Tibial artery (tissue), 4 donors: ENCODE measurements at regions not wholly inside any gene's neighbourhood (a gene's known extent, or its start where the extent isn't known, plus 50 kb on each side); places are given as distances from the start of the nearest gene placed in this dataset.

ENCODE experiments used
- DNase-seq, 2 donors: peaks; one replicate each; pipeline ENCODE4 v3.0.0-alpha.2; 2019
- H3K27ac ChIP-seq, 2 donors: fragments of 200-600 bp; sonication (generic) in 1 of 2; 1 replicate in 1 of 2; 2 replicates in 1 of 2; pipeline ENCODE4 v1.5.1; 2018 to 2019; ENCODE audit warnings: mild to moderate bottlenecking in 1 of 2
- H3K27me3 ChIP-seq, 2 donors: fragments of 200-600 bp; sonication (generic) in 1 of 2; one replicate each; pipeline versions ENCODE4 v1.5.1 to v1.6.0; 2016 to 2019
- H3K36me3 ChIP-seq, 3 donors: fragments of 200-600 bp; sonication (generic) in 2 of 3; one replicate each; pipeline ENCODE4 v1.5.1; 2016 to 2019; ENCODE audit warnings: mild to moderate bottlenecking in 2 of 3
- H3K4me1 ChIP-seq, 4 donors: fragments of 200-600 bp; sonication (generic) in 2 of 4; 1 replicate in 3 of 4; 2 replicates in 1 of 4; pipeline ENCODE4 v1.5.1; 2016 to 2019
- H3K4me3 ChIP-seq, 2 donors: fragments of 200-600 bp; sonication (generic) in 1 of 2; 1 replicate in 1 of 2; 2 replicates in 1 of 2; pipeline ENCODE4 v1.5.1; 2018 to 2019; ENCODE audit warnings: mild to moderate bottlenecking in 2 of 2
- H3K9me3 ChIP-seq, 3 donors: fragments of 200-600 bp; sonication (generic) in 1 of 3; one replicate each; pipeline ENCODE4 v1.5.1; 2016 to 2019
- CTCF ChIP-seq, 2 experiments: fragments of 200-600 bp in 1 of 2; fragments of 450-650 bp in 1 of 2; IDR thresholded peaks; one replicate each; pipeline ENCODE4 v1.5.1; 2017 to 2019; ENCODE audit warnings: antibody characterized with exemption in 2 of 2, mild to moderate bottlenecking in 1 of 2, moderate library complexity in 1 of 2
- intact Hi-C: fragments of 100-400 bp; cut with DNase I; formaldehyde crosslinking; loops from one replicate; pipeline ENCODE4 v1.15.0; 2023; ENCODE audit warnings: low total_unique reads

GRCh38 chr4:155610143-155610542 is 56.5 kb upstream of the GUCY1A1 start:
- TF ChIP-seq CTCF (IDR thresholded peaks at IDR 0.05) = no peak
- no peak for DNase-seq
- Histone ChIP-seq H3K9me3 (no peaks in the 10 kb centered on the region), H3K4me3 (no peak overlapping the region), H3K27me3 (no peaks in the 10 kb centered on the region), H3K36me3 (no peaks in the 10 kb centered on the region), H3K27ac (no peak overlapping the region), H3K4me1 (peaks cover 0 to 6% (median 2%) of the 10 kb centered on the region in 4 donors)
- intact Hi-C loops = no loop called here

GRCh38 chr4:155609455-155610059 is 57.1 kb upstream of the GUCY1A1 start:
- Histone ChIP-seq H3K4me1 (peaks cover 0 to 6% (median 0%) of the 10 kb centered on the region in 4 donors), H3K27me3 (no peaks in the 10 kb centered on the region), H3K27ac (no peak overlapping the region), H3K4me3 (no peak overlapping the region), H3K36me3 (no peaks in the 10 kb centered on the region), H3K9me3 (no peaks in the 10 kb centered on the region)
- no peak for TF ChIP-seq CTCF (IDR thresholded peaks at IDR 0.05)
- intact Hi-C loops = no loop called here
- no peak for DNase-seq

- Histone ChIP-seq H3K9me3 (no peaks in the 10 kb centered on the region), H3K4me3 (no peak overlapping the region), H3K4me1 (peaks cover 0 to 6% (median 0%) of the 10 kb centered on the region in 4 donors), H3K27me3 (no peaks in the 10 kb centered on the region), H3K27ac (no peak overlapping the region), H3K36me3 (no peaks in the 10 kb centered on the region)
- no peak for TF ChIP-seq CTCF (IDR thresholded peaks at IDR 0.05)
- intact Hi-C loops = no loop called here
- DNase-seq = no peak
Observed at GRCh38 chr4:155608225-155608885, 58.3 kb upstream of the GUCY1A1 start.

- Histone ChIP-seq H3K4me3 (no peak overlapping the region), H3K36me3 (no peaks in the 10 kb centered on the region), H3K27ac (no peak overlapping the region), H3K9me3 (no peaks in the 10 kb centered on the region), H3K4me1 (peaks cover 0 to 6% (median 0%) of the 10 kb centered on the region in 4 donors), H3K27me3 (no peaks in the 10 kb centered on the region)
- intact Hi-C loops = no loop called here
- no peak for TF ChIP-seq CTCF (IDR thresholded peaks at IDR 0.05)
- no peak for DNase-seq
Observed at GRCh38 chr4:155607481-155607880, 59.2 kb upstream of the GUCY1A1 start.

GRCh38 chr4:155604718-155605626 is 61.7 kb upstream of the GUCY1A1 start:
- intact Hi-C loops = no loop called here
- H3K27ac ChIP-seq = no peak overlapping the region
- DNase-seq = peak in 1 of 2 donors; percentile 61

More at GRCh38 chr4:155604718-155605626, 61.7 kb upstream of the GUCY1A1 start:
- no peaks in the 10 kb centered on the region for H3K27me3 ChIP-seq
- no peak for TF ChIP-seq CTCF (IDR thresholded peaks at IDR 0.05)
- peaks cover 0 to 6% (median 0%) of the 10 kb centered on the region in 4 donors for H3K4me1 ChIP-seq
- no peaks in the 10 kb centered on the region for H3K36me3 ChIP-seq
- H3K4me3 ChIP-seq = no peak overlapping the region
- no peaks in the 10 kb centered on the region for H3K9me3 ChIP-seq
